ENCODE measurements at regions not wholly inside any gene's neighbourhood (a gene's known extent, or its start where the extent isn't known, plus 50 kb on each side); places are given as distances from the start of the nearest gene placed in this dataset.

DNA sequence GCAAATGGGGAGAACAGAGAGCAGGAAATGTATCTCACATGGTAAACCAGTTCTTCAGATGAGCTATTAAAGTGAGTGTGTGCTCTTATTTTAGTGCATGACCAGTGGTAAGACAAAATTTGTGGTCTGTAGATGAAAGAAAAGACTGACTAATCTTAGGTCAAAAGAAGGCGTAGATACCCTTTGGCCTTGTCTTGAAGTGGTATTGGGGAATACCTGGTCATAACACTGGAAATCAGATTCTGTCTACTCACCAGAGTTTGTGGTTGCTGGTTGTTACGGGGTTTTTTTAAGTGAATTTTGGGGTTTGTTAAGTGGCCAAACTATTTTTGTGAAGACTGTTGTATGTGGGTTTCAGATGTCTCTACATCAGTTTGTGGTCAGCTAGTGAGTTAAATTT lies 173.5 kb downstream of the KDM5D start:
- ChIA-PET POLR2A (no interaction called here), CTCF (no interaction called here)
- Mint-ChIP-seq H3K9me3 (ENCODE audit: insufficient read depth) (no peaks in the 10 kb centered on the region), H3K27ac (no peak overlapping the region), H3K4me1 (peaks cover 51% of the 10 kb centered on the region), H3K27me3 (no peaks in the 10 kb centered on the region), H3K4me3 (peak overlapping the region; percentile 29)
- TF ChIP-seq EZH2 (IDR thresholded peaks at IDR 0.05; ENCODE audit: borderline replicate concordance, insufficient read depth, low read depth, low read length, poor library complexity, severe bottlenecking) (no peak), CTCF (IDR thresholded peaks at IDR 0.05) (no peak)
- Histone ChIP-seq H3K4me3 (ENCODE audit: control extremely low read depth in 1 of 5, extremely low read depth in 1 of 5, insufficient read depth in 1 of 5, low read depth in 2 of 5, low read length in 4 of 5) (no peak overlapping the region), H3K9me3 (ENCODE audit: control extremely low read depth in 1 of 3, control insufficient read depth in 2 of 3, insufficient read depth in 1 of 3, low read length in 2 of 3) (no peaks in the 10 kb centered on the region), H3K4me2 (replicated peaks; ENCODE audit: low read depth, low read length, poor library complexity, severe bottlenecking) (no peak overlapping the region), H3K4me1 (ENCODE audit: control insufficient read depth in 2 of 2, insufficient read depth in 2 of 2, low read length in 2 of 2) (peaks cover 0 to 11% of the 10 kb centered on the region in 2 donors), H3K9ac (ENCODE audit: low read length) (no peak overlapping the region), H3K27me3 (replicated peaks in 1 of 4; ENCODE audit: control extremely low read depth in 1 of 4, control insufficient read depth in 3 of 4, insufficient read depth in 4 of 4, low read length in 3 of 4) (no peaks in the 10 kb centered on the region), H3K36me3 (replicated peaks in 1 of 2; ENCODE audit: control extremely low read depth in 1 of 2, control insufficient read depth in 1 of 2, extremely low read depth in 1 of 2, insufficient read depth in 2 of 2, low read length in 1 of 2) (no peaks in the 10 kb centered on the region), H3K27ac (ENCODE audit: low read length in 2 of 2) (no peak overlapping the region), H4K20me1 (ENCODE audit: control insufficient read depth, insufficient read depth, low read length, poor library complexity, severe bottlenecking) (no peaks in the 10 kb centered on the region), H3K79me2 (ENCODE audit: control insufficient read depth, insufficient read depth, low read length) (no peaks in the 10 kb centered on the region), H2AFZ (ENCODE audit: insufficient read depth, low read depth, low read length, poor library complexity, severe bottlenecking) (no peak overlapping the region)
- intact Hi-C loops (cut with micrococcal nuclease) = no loop called here
- DNase-seq (no peak), ATAC-seq (ENCODE audit: low read depth) (no peak)
- WGBS (ENCODE audit: insufficient coverage) = no CpG with 5 or more reads among the region's 2 CpGs

DNA sequence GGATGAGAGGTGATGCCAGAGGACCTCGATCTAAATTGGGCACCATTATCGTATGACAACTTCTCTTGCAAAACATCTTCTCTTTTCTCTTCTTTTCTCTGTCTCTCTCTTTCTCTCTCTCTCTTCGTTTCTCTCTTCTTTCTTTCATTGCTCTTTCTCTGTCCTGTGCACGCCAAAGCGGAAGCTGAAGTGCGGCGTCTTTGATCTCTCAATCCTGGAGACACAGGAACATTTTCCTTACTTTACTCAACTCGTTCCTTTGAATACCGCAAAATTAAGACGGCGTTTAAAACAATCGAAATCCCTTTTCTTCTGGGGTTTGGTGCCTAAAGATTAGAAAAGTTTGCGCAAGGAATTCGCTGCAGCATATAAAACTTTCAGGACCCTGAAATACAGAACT lies 176.6 kb downstream of the KDM5D start:
- H3K9me3 Mint-ChIP-seq (ENCODE audit: insufficient read depth) = no peaks in the 10 kb centered on the region
- no peaks in the 10 kb centered on the region for H3K27me3 ChIP-seq (replicated peaks in 1 of 4; ENCODE audit: control extremely low read depth in 1 of 4, control insufficient read depth in 3 of 4, insufficient read depth in 4 of 4, low read length in 3 of 4)
- no peaks in the 10 kb centered on the region for H4K20me1 ChIP-seq (ENCODE audit: control insufficient read depth, insufficient read depth, low read length, poor library complexity, severe bottlenecking)
- H2AFZ ChIP-seq (ENCODE audit: insufficient read depth, low read depth, low read length, poor library complexity, severe bottlenecking) = no peak overlapping the region
- no peaks in the 10 kb centered on the region for H3K27me3 Mint-ChIP-seq
- TF ChIP-seq EZH2 (IDR thresholded peaks at IDR 0.05; ENCODE audit: borderline replicate concordance, insufficient read depth, low read depth, low read length, poor library complexity, severe bottlenecking) (no peak), CTCF (IDR thresholded peaks at IDR 0.05) (no peak)
- ATAC-seq (ENCODE audit: low read depth) (no peak), DNase-seq (no peak)
- H3K4me3 ChIP-seq (ENCODE audit: control extremely low read depth in 1 of 5, extremely low read depth in 1 of 5, insufficient read depth in 1 of 5, low read depth in 2 of 5, low read length in 4 of 5) = peak overlapping the region in 2 of 5 experiments; percentile 65 to 82
- no peak overlapping the region for H3K4me2 ChIP-seq (replicated peaks; ENCODE audit: low read depth, low read length, poor library complexity, severe bottlenecking)
- H3K4me1 ChIP-seq (ENCODE audit: control insufficient read depth in 2 of 2, insufficient read depth in 2 of 2, low read length in 2 of 2) = peaks cover 0 to 11% of the 10 kb centered on the region in 2 donors
- peaks cover 43% of the 10 kb centered on the region for H3K4me1 Mint-ChIP-seq
- H3K9ac ChIP-seq (ENCODE audit: low read length) = no peak overlapping the region
- no peaks in the 10 kb centered on the region for H3K79me2 ChIP-seq (ENCODE audit: control insufficient read depth, insufficient read depth, low read length)
- intact Hi-C loops (cut with micrococcal nuclease) = loop anchor here (1.0 to 5.0 kb wide), 3 partner anchors 27 to 1009 kb away; partner anchors contain the start of genes EIF1AY and KDM5D
- H3K4me3 Mint-ChIP-seq = peak overlapping the region; percentile 97
- peak overlapping the region; percentile 98 for H3K27ac Mint-ChIP-seq
- peak overlapping the region in 1 of 2 donors; percentile 99 for H3K27ac ChIP-seq (ENCODE audit: low read length in 2 of 2)
- POLR2A ChIA-PET = interaction anchor here (0.9 to 1.4 kb wide), 3 partner anchors 14 to 1008 kb away, joined by 3 read pairs; no protein-coding TSS in a partner anchor
- 0% methylated on average over 2 of the region's 14 CpGs for WGBS (ENCODE audit: insufficient coverage)
- CTCF ChIA-PET = no interaction called here
- no peaks in the 10 kb centered on the region for H3K36me3 ChIP-seq (replicated peaks in 1 of 2; ENCODE audit: control extremely low read depth in 1 of 2, control insufficient read depth in 1 of 2, extremely low read depth in 1 of 2, insufficient read depth in 2 of 2, low read length in 1 of 2)
- no peaks in the 10 kb centered on the region for H3K9me3 ChIP-seq (ENCODE audit: control extremely low read depth in 1 of 3, control insufficient read depth in 2 of 3, insufficient read depth in 1 of 3, low read length in 2 of 3)
